Upper lobe of right lung (tissue), 1 donor: ENCODE measurements at regions not wholly inside any gene's neighbourhood (a gene's known extent, or its start where the extent isn't known, plus 50 kb on each side); places are given as distances from the start of the nearest gene placed in this dataset.

Experiments
- ATAC-seq: fragments of 200-7000 bp; cut with Tn5 transposase; one replicate; pipeline ENCODE4 v1.9.1; 2020; ENCODE audit warnings: mild to moderate bottlenecking, moderate library complexity
- DNase-seq: peaks from one replicate; pipeline ENCODE4 v3.0.0-alpha.2; 2020
- H3K27ac ChIP-seq: fragments of 200-600 bp; one replicate; pipeline ENCODE4 v1.8.0; 2022
- H3K27me3 ChIP-seq: fragments of 200-600 bp; one replicate; pipeline ENCODE4 v1.8.0; 2022; ENCODE audit warnings: mild to moderate bottlenecking
- H3K36me3 ChIP-seq: fragments of 200-600 bp; one replicate; pipeline ENCODE4 v1.8.0; 2022
- H3K4me1 ChIP-seq: fragments of 200-600 bp; one replicate; pipeline ENCODE4 v1.8.0; 2022
- H3K4me3 ChIP-seq: fragments of 200-600 bp; one replicate; pipeline ENCODE4 v1.8.0; 2022; ENCODE audit warnings: mild to moderate bottlenecking
- H3K9me3 ChIP-seq: fragments of 200-600 bp; one replicate; pipeline ENCODE4 v1.8.0; 2022
- CTCF ChIP-seq: fragments of 200-600 bp; IDR thresholded peaks from one replicate; pipeline ENCODE4 v1.8.0; 2022; ENCODE audit warnings: antibody characterized with exemption
- intact Hi-C: fragments of 100-400 bp; cut with DNase I; formaldehyde crosslinking; loops from one replicate; pipeline ENCODE4 v1.11.0; 2022
- donor health status: DM: no; HTN: yes; CAD: no; lungs with severe emphysema.

- no peak overlapping the region for H3K4me3 ChIP-seq
- no peaks in the 10 kb centered on the region for H3K36me3 ChIP-seq
- no peak for TF ChIP-seq CTCF
- no peak overlapping the region for H3K27ac ChIP-seq
- H3K27me3 ChIP-seq: no peaks in the 10 kb centered on the region
- intact Hi-C loops: no loop called here
- no peaks in the 10 kb centered on the region for H3K9me3 ChIP-seq
- H3K4me1 ChIP-seq: peaks cover 24% of the 10 kb centered on the region
- no peak for ATAC-seq
- no peak for DNase-seq
Measured at GRCh38 chr3:177749836-177750235, 552.6 kb upstream of the TBL1XR1 start.

GRCh38 chr3:177750436-177750835, 553.2 kb upstream of the TBL1XR1 start:
- TF ChIP-seq CTCF: no peak
- no peak overlapping the region for H3K27ac ChIP-seq
- H3K36me3 ChIP-seq: no peaks in the 10 kb centered on the region
- no peak overlapping the region for H3K4me3 ChIP-seq
- H3K4me1 ChIP-seq: peaks cover 24% of the 10 kb centered on the region
- ATAC-seq: no peak
- intact Hi-C loops: no loop called here
- no peak for DNase-seq
- H3K9me3 ChIP-seq: no peaks in the 10 kb centered on the region
- no peaks in the 10 kb centered on the region for H3K27me3 ChIP-seq

- no peak for ATAC-seq
- Histone ChIP-seq H3K4me1 (peaks cover 19% of the 10 kb centered on the region), H3K36me3 (no peaks in the 10 kb centered on the region), H3K9me3 (no peaks in the 10 kb centered on the region), H3K27ac (no peak overlapping the region), H3K4me3 (no peak overlapping the region), H3K27me3 (no peaks in the 10 kb centered on the region)
- intact Hi-C loops: no loop called here
- DNase-seq: no peak
- TF ChIP-seq CTCF: no peak
Measured at GRCh38 chr3:177751770-177752169, 554.5 kb upstream of the TBL1XR1 start.

GRCh38 chr3:177752831-177753230, 555.5 kb upstream of the TBL1XR1 start:
- ATAC-seq: no peak
- H3K27ac ChIP-seq: no peak overlapping the region
- DNase-seq: no peak
- TF ChIP-seq CTCF: no peak
- intact Hi-C loops: no loop called here
- H3K9me3 ChIP-seq: no peaks in the 10 kb centered on the region
- H3K27me3 ChIP-seq: no peaks in the 10 kb centered on the region
- H3K4me3 ChIP-seq: no peak overlapping the region
- H3K4me1 ChIP-seq: peaks cover 14% of the 10 kb centered on the region
- H3K36me3 ChIP-seq: no peaks in the 10 kb centered on the region

- DNase-seq (no peak), ATAC-seq (peak; percentile 81)
- H3K4me3 ChIP-seq: no peak overlapping the region
Measured at GRCh38 chr3:177753451-177754155, 556.3 kb upstream of the TBL1XR1 start.

More at GRCh38 chr3:177753451-177754155, 556.3 kb upstream of the TBL1XR1 start:
- Histone ChIP-seq H3K4me1 (peaks cover 14% of the 10 kb centered on the region), H3K9me3 (no peaks in the 10 kb centered on the region), H3K27me3 (no peaks in the 10 kb centered on the region), H3K36me3 (no peaks in the 10 kb centered on the region), H3K27ac (no peak overlapping the region)
- intact Hi-C loops: no loop called here
- TF ChIP-seq CTCF: no peak
